ENCODE measurements at regions not wholly inside any gene's neighbourhood (a gene's known extent, or its start where the extent isn't known, plus 50 kb on each side); places are given as distances from the start of the nearest gene placed in this dataset.

DNA sequence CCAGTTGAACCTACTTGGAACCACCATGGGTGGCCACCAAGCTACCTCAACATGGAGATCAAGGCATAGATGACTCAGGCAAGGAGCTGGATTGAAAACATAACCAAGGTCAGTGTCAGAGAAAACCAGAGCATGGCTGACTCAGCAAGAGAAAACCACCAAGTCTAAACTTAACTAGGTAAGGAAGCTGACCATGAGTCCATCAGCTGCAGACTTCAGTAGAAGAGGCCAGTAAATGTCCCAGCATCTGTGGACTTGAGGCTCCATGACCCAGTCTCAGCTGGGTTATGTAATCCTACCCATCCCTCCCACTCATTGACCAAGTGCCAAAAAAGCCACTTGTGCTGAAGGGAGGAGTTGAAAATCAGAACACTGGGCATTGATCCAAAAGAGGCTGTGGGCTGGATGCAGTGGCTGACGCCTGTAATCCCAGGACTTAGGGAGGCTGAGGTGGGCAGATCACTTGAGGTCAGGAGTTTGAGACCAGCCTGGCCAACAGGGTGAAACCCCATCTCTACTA lies 93.7 kb upstream of the CBLN4 start:
- no peak for DNase-seq
- intact Hi-C loops (cut with micrococcal nuclease), result no loop called here
- H3K36me3 Mint-ChIP-seq, result no peaks in the 10 kb centered on the region
- Histone ChIP-seq H3K4me3 (replicated peaks in 1 of 3; ENCODE audit: low read depth in 2 of 3, low read length in 3 of 3) (no peak overlapping the region), H3K9ac (ENCODE audit: insufficient read depth, low read length, poor library complexity, severe bottlenecking) (no peak overlapping the region), H3K27me3 (ENCODE audit: control insufficient read depth in 2 of 2, insufficient read depth in 2 of 2, low read length in 2 of 2) (no peaks in the 10 kb centered on the region), H3K4me1 (ENCODE audit: control insufficient read depth in 1 of 2, insufficient read depth in 2 of 2, low read length in 2 of 2) (no peaks in the 10 kb centered on the region), H3K9me3 (replicated peaks in 1 of 2; ENCODE audit: control insufficient read depth in 1 of 2, insufficient read depth in 1 of 2, low read length in 2 of 2) (peaks cover 15 to 17% of the 10 kb centered on the region in 2 donors), H3K79me2 (ENCODE audit: insufficient read depth, low read length) (no peaks in the 10 kb centered on the region), H3K27ac (ENCODE audit: low read depth in 1 of 2, low read length in 2 of 2) (no peak overlapping the region), H3K36me3 (replicated peaks in 1 of 2; ENCODE audit: control insufficient read depth in 1 of 2, insufficient read depth in 2 of 2, low read length in 2 of 2) (no peaks in the 10 kb centered on the region), H3K4me2 (replicated peaks; ENCODE audit: extremely low read depth, low read length, poor library complexity, severe bottlenecking) (no peak overlapping the region), H4K20me1 (ENCODE audit: insufficient read depth, low read length) (no peaks in the 10 kb centered on the region), H2AFZ (ENCODE audit: insufficient read depth, low read depth, low read length, poor library complexity, severe bottlenecking) (no peak overlapping the region)
- H3K9me3 Mint-ChIP-seq, result peaks cover 11 to 28% (median 17%) of the 10 kb centered on the region in 7 donors
- no peaks in the 10 kb centered on the region for H3K4me1 Mint-ChIP-seq
- H3K27ac Mint-ChIP-seq, result no peak overlapping the region
- peaks cover 0 to 1% (median 0%) of the 10 kb centered on the region in 3 donors for H3K27me3 Mint-ChIP-seq (ENCODE audit: low read depth in 3 of 3)
- WGBS (ENCODE audit: insufficient coverage), result 100% methylated on average over 1 of the region's 1 CpG
- no peak overlapping the region for H3K4me3 Mint-ChIP-seq
- TF ChIP-seq, protein P1, sequence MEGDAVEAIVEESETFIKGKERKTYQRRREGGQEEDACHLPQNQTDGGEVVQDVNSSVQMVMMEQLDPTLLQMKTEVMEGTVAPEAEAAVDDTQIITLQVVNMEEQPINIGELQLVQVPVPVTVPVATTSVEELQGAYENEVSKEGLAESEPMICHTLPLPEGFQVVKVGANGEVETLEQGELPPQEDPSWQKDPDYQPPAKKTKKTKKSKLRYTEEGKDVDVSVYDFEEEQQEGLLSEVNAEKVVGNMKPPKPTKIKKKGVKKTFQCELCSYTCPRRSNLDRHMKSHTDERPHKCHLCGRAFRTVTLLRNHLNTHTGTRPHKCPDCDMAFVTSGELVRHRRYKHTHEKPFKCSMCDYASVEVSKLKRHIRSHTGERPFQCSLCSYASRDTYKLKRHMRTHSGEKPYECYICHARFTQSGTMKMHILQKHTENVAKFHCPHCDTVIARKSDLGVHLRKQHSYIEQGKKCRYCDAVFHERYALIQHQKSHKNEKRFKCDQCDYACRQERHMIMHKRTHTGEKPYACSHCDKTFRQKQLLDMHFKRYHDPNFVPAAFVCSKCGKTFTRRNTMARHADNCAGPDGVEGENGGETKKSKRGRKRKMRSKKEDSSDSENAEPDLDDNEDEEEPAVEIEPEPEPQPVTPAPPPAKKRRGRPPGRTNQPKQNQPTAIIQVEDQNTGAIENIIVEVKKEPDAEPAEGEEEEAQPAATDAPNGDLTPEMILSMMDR (IDR thresholded peaks at IDR 0.05), result no peak

DNA sequence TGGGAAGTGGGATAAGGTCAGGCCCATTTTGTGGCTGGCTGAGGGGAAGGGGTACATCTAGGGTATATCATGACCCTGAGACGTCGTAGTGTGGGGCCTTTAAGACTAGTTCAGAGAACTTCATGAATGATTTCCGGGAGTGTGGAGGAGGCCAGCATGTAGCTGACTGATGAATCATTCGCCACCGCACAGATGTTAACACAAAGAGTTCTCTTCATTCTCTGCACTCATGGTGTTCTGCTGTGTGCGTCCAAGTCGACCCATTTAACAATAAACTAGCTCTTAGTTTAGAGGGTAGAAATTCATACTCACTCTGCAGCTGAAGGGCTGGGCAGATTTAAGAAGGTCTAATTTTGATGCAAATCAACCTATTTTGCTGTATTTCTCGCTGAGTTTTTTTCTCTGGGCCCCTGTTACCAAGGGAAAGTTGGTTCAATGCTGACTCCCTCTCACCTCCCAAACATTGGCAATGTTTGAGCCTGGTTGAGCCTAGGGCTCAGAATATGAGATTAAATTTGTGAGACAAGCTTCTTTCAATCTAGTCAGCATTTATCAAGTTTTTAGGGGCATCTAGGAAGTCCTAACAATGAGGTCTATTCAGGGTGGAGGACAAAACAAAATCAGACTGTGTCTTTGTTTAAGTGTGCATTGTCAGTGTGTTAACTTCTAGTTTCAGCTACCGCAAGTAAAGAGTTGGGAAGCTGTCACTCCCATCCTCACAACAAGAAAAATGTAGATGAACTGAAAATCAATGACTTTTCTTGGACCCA lies 106.8 kb upstream of the CBLN4 start:
- no peaks in the 10 kb centered on the region for H3K27me3 ChIP-seq (ENCODE audit: control insufficient read depth in 2 of 2, insufficient read depth in 2 of 2, low read length in 2 of 2)
- Mint-ChIP-seq H3K9me3 (peaks cover 0 to 10% (median 2%) of the 10 kb centered on the region in 7 donors), H3K4me1 (no peaks in the 10 kb centered on the region), H3K27ac (no peak overlapping the region), H3K36me3 (no peaks in the 10 kb centered on the region), H3K4me3 (no peak overlapping the region), H3K27me3 (ENCODE audit: low read depth in 3 of 3) (no peaks in the 10 kb centered on the region)
- no peak for DNase-seq
- no peaks in the 10 kb centered on the region for H3K4me1 ChIP-seq (ENCODE audit: control insufficient read depth in 1 of 2, insufficient read depth in 2 of 2, low read length in 2 of 2)
- H3K4me2 ChIP-seq (replicated peaks; ENCODE audit: extremely low read depth, low read length, poor library complexity, severe bottlenecking), result no peak overlapping the region
- intact Hi-C loops (cut with micrococcal nuclease), result no loop called here
- H3K9ac ChIP-seq (ENCODE audit: insufficient read depth, low read length, poor library complexity, severe bottlenecking), result no peak overlapping the region
- no peaks in the 10 kb centered on the region for H4K20me1 ChIP-seq (ENCODE audit: insufficient read depth, low read length)
- H3K36me3 ChIP-seq (replicated peaks in 1 of 2; ENCODE audit: control insufficient read depth in 1 of 2, insufficient read depth in 2 of 2, low read length in 2 of 2), result no peaks in the 10 kb centered on the region
- WGBS (ENCODE audit: insufficient coverage), result 81% methylated on average over 3 of the region's 9 CpGs
- H3K27ac ChIP-seq (ENCODE audit: low read depth in 1 of 2, low read length in 2 of 2), result no peak overlapping the region
- H3K79me2 ChIP-seq (ENCODE audit: insufficient read depth, low read length), result no peaks in the 10 kb centered on the region
- TF ChIP-seq, protein P1 (IDR thresholded peaks at IDR 0.05), result no peak
- H2AFZ ChIP-seq (ENCODE audit: insufficient read depth, low read depth, low read length, poor library complexity, severe bottlenecking), result no peak overlapping the region
- H3K9me3 ChIP-seq (replicated peaks in 1 of 2; ENCODE audit: control insufficient read depth in 1 of 2, insufficient read depth in 1 of 2, low read length in 2 of 2), result peaks cover 4 to 7% of the 10 kb centered on the region in 2 donors
- H3K4me3 ChIP-seq (replicated peaks in 1 of 3; ENCODE audit: low read depth in 2 of 3, low read length in 3 of 3), result no peak overlapping the region

All from CD14-positive monocyte (primary cell).